Stimulated activated naive CD8-positive, alpha-beta T cell treated with anti-CD3 and anti-CD28 coated beads, Interleukin-15, Interleukin-2, amounts not matched to agents 100 U/mL and 50 U/mL, for 24 hours (primary cell): ENCODE measurements at regions not wholly inside any gene's neighbourhood (a gene's known extent, or its start where the extent isn't known, plus 50 kb on each side); places are given as distances from the start of the nearest gene placed in this dataset.
"Not testable (repeated sequence)": the region's sequence is repeated elsewhere in the genome, so short reads cannot be mapped to it uniquely, and the experiment has no call there.

Experiments
- ATAC-seq: fragments of 150-1000 bp; cut with Tn5 transposase; one replicate; pipeline ENCODE4 v1.10.0; 2021
- DNase-seq: peaks from one replicate; pipeline ENCODE4 v3.0.0; 2021

- ATAC-seq (no peak), DNase-seq (no peak)
Measured at GRCh38 chr1:190832511-190832910, 354.8 kb upstream of the BRINP3 start.

GRCh38 chr1:190835658-190836057 is 358.0 kb upstream of the BRINP3 start:
- no peak for ATAC-seq
- DNase-seq, result no peak

- not testable (repeated sequence) for DNase-seq, ATAC-seq
Measured at GRCh38 chr1:190837200-190837599, 359.5 kb upstream of the BRINP3 start.

- DNase-seq (no peak), ATAC-seq (no peak)
Measured at GRCh38 chr1:190837888-190838287, 360.2 kb upstream of the BRINP3 start.

GRCh38 chr1:190847166-190847565 is 369.5 kb upstream of the BRINP3 start:
- DNase-seq, result no peak

GRCh38 chr1:190849346-190849745 is 371.7 kb upstream of the BRINP3 start:
- ATAC-seq (no peak), DNase-seq (no peak)

More at GRCh38 chr1:190847166-190847565, 369.5 kb upstream of the BRINP3 start:
- no peak for ATAC-seq

- DNase-seq (no peak), ATAC-seq (no peak)
Measured at GRCh38 chr1:190852611-190853010, 374.9 kb upstream of the BRINP3 start.

- ATAC-seq (no peak), DNase-seq (no peak)
Measured at GRCh38 chr1:190858140-190858539, 380.5 kb upstream of the BRINP3 start.

- DNase-seq, result no peak
Measured at GRCh38 chr1:190864013-190864641, 386.5 kb upstream of the BRINP3 start.

GRCh38 chr1:190880352-190880751 is 402.7 kb upstream of the BRINP3 start:
- ATAC-seq (no peak), DNase-seq (no peak)

More at GRCh38 chr1:190864013-190864641, 386.5 kb upstream of the BRINP3 start:
- no peak for ATAC-seq

- no peak for ATAC-seq
- DNase-seq, result no peak
Measured at GRCh38 chr1:190881064-190881463, 403.4 kb upstream of the BRINP3 start.

GRCh38 chr1:190897233-190897632 is 419.6 kb upstream of the BRINP3 start:
- ATAC-seq, result no peak
- no peak for DNase-seq

- ATAC-seq (no peak), DNase-seq (no peak)
Measured at GRCh38 chr1:190904091-190904695, 426.5 kb upstream of the BRINP3 start.

GRCh38 chr1:190906206-190906725 is 428.6 kb upstream of the BRINP3 start:
- DNase-seq (no peak), ATAC-seq (no peak)

- no peak for DNase-seq
Measured at GRCh38 chr1:190908246-190908645, 430.6 kb upstream of the BRINP3 start.

GRCh38 chr1:190908691-190909090 is 431.0 kb upstream of the BRINP3 start:
- DNase-seq (no peak), ATAC-seq (no peak)

More at GRCh38 chr1:190908246-190908645, 430.6 kb upstream of the BRINP3 start:
- no peak for ATAC-seq

- no peak for ATAC-seq
- no peak for DNase-seq
Measured at GRCh38 chr1:190935925-190936324, 458.3 kb upstream of the BRINP3 start.

GRCh38 chr1:190936337-190936736 is 458.7 kb upstream of the BRINP3 start:
- DNase-seq, result no peak

GRCh38 chr1:190940951-190941350 is 463.3 kb upstream of the BRINP3 start:
- DNase-seq (no peak), ATAC-seq (no peak)

More at GRCh38 chr1:190936337-190936736, 458.7 kb upstream of the BRINP3 start:
- ATAC-seq, result no peak

GRCh38 chr1:190942475-190942874 is 464.8 kb upstream of the BRINP3 start:
- ATAC-seq (no peak), DNase-seq (no peak)

GRCh38 chr1:190943722-190944121 is 466.1 kb upstream of the BRINP3 start:
- not testable (repeated sequence) for DNase-seq, ATAC-seq

GRCh38 chr1:190949939-190950338 is 472.3 kb upstream of the BRINP3 start:
- ATAC-seq, result no peak
- no peak for DNase-seq

GRCh38 chr1:190957565-190957964 is 479.9 kb upstream of the BRINP3 start:
- no peak for DNase-seq
- no peak for ATAC-seq

GRCh38 chr1:190963321-190963720 is 485.7 kb upstream of the BRINP3 start:
- ATAC-seq (no peak), DNase-seq (no peak)
